GM23338 (cell line): ENCODE measurements at regions not wholly inside any gene's neighbourhood (a gene's known extent, or its start where the extent isn't known, plus 50 kb on each side); places are given as distances from the start of the nearest gene placed in this dataset.

Source experiments
- ATAC-seq: fragments of 200-7000 bp; cut with Tn5 transposase; 3 replicates; pipeline ENCODE4 v1.9.1; 2020
- DNase-seq: peaks from one replicate; pipeline ENCODE4 v3.0.0-alpha.2; 2015; ENCODE audit warnings: low spot score
- H2AFZ ChIP-seq: fragments of 200-600 bp; sonication (generic); 2 replicates; pipeline ENCODE4 v1.8.0; 2016; ENCODE audit warnings: antibody characterized with exemption, mild to moderate bottlenecking, moderate library complexity
- H3F3A ChIP-seq: fragments of 200-600 bp; sonication (generic); replicated peaks from 2 replicates; pipeline ENCODE4 v1.8.0; 2017; ENCODE audit warnings: antibody characterized with exemption, mixed run types, low read depth
- H3K27ac ChIP-seq: fragments of 200-600 bp; sonication (generic); 2 replicates; pipeline ENCODE4 v1.6.1; 2016; ENCODE audit warnings: low read depth
- H3K27me3 ChIP-seq: fragments of 200-600 bp; sonication (generic); 2 replicates; pipeline ENCODE4 v1.8.0; 2016; ENCODE audit warnings: mild to moderate bottlenecking, mixed run types, moderate library complexity; ENCODE audit not compliant: insufficient read depth
- H3K36me3 ChIP-seq: fragments of 200-600 bp; sonication (generic); 2 replicates; pipeline ENCODE4 v1.8.0; 2016; ENCODE audit warnings: mild to moderate bottlenecking; ENCODE audit not compliant: insufficient read depth
- H3K4me1 ChIP-seq: fragments of 200-600 bp; sonication (generic); 2 replicates; pipeline ENCODE4 v1.8.0; 2016; ENCODE audit warnings: mild to moderate bottlenecking, moderate library complexity; ENCODE audit not compliant: insufficient read depth
- H3K4me2 ChIP-seq: fragments of 200-600 bp; sonication (generic); 2 replicates; pipeline ENCODE4 v1.7.1; 2017; ENCODE audit warnings: mixed run types
- H3K4me3 ChIP-seq: fragments of 200-600 bp; sonication (generic); 2 replicates; pipeline ENCODE4 v1.6.1; 2016; ENCODE audit warnings: mixed run types
- H3K79me2 ChIP-seq: fragments of 200-600 bp; sonication (generic); replicated peaks from 2 replicates; pipeline ENCODE4 v1.8.0; 2017; ENCODE audit warnings: mild to moderate bottlenecking; ENCODE audit not compliant: insufficient read depth
- H3K9me2 ChIP-seq: fragments of 200-600 bp; sonication (generic); 2 replicates; pipeline ENCODE4 v1.8.0; 2017; ENCODE audit not compliant: insufficient read depth
- H4K20me1 ChIP-seq: fragments of 200-600 bp; sonication (generic); replicated peaks from 2 replicates; pipeline ENCODE4 v1.8.0; 2017; ENCODE audit warnings: mild to moderate bottlenecking; ENCODE audit not compliant: insufficient read depth
- H3K27ac Mint-ChIP-seq: 2 replicates; pipeline ENCODE4 v1.8.0; 2020; ENCODE audit warnings: inconsistent platforms, mild to moderate bottlenecking, moderate library complexity, mixed read lengths
- H3K27me3 Mint-ChIP-seq: 3 replicates; pipeline ENCODE4 v1.8.0; 2022; ENCODE audit warnings: low read depth, mild to moderate bottlenecking, moderate library complexity, mixed read lengths, inconsistent platforms; ENCODE audit not compliant: insufficient read depth, poor library complexity
- H3K36me3 Mint-ChIP-seq: 3 replicates; pipeline ENCODE4 v1.8.0; 2021; ENCODE audit warnings: low read depth, mild to moderate bottlenecking, inconsistent platforms, moderate library complexity, mixed read lengths
- H3K4me1 Mint-ChIP-seq: 3 replicates; pipeline ENCODE4 v1.8.0; 2020; ENCODE audit warnings: mild to moderate bottlenecking, inconsistent platforms, mixed read lengths
- H3K4me3 Mint-ChIP-seq: 3 replicates; pipeline ENCODE4 v1.8.0; 2021; ENCODE audit warnings: moderate library complexity, mild to moderate bottlenecking, inconsistent platforms, mixed read lengths
- H3K9me3 Mint-ChIP-seq: 3 replicates; pipeline ENCODE4 v1.8.0; 2020; ENCODE audit warnings: moderate library complexity, mild to moderate bottlenecking, inconsistent platforms, mixed read lengths
- CTCF ChIP-seq, 2 experiments: fragments of 200-600 bp in 1 of 2; sonication (generic) in 1 of 2; conservative IDR thresholded peaks; 2 replicates each; pipeline versions ENCODE4 v1.5.1 to v1.6.1; 2016 to 2017; ENCODE audit warnings: antibody characterized with exemption in 2 of 2, low read depth in 2 of 2, mild to moderate bottlenecking in 2 of 2, moderate library complexity in 1 of 2
- EZH2 ChIP-seq: fragments of 200-600 bp; sonication (generic); IDR thresholded peaks from one replicate; pipeline ENCODE4 v1.8.0; 2017; ENCODE audit warnings: antibody characterized with exemption, mild to moderate bottlenecking, low read depth; ENCODE audit not compliant: unreplicated experiment
- JUNB ChIP-seq: IDR thresholded peaks from one replicate; pipeline ENCODE4 v1.6.1; 2016; ENCODE audit warnings: antibody characterized with exemption; ENCODE audit not compliant: unreplicated experiment
- STAT1 ChIP-seq: IDR thresholded peaks from one replicate; pipeline ENCODE4 v1.6.1; 2016; ENCODE audit warnings: antibody characterized with exemption; ENCODE audit not compliant: unreplicated experiment
- ZNF114 ChIP-seq: fragments of 250-450 bp; sonication (Bioruptor Pico); IDR thresholded peaks from 2 replicates; pipeline ENCODE4 v1.5.0; 2020; ENCODE audit warnings: mild to moderate bottlenecking, moderate library complexity
- ZNF331 ChIP-seq: fragments of 250-450 bp; sonication (Bioruptor Pico); IDR thresholded peaks from 2 replicates; pipeline ENCODE4 v1.5.0; 2020; ENCODE audit warnings: low read depth, mild to moderate bottlenecking, moderate library complexity
- ZNF462 ChIP-seq: fragments of 250-450 bp; sonication (Bioruptor Pico); IDR thresholded peaks from 2 replicates; pipeline ENCODE4 v1.5.0; 2020; ENCODE audit warnings: mild to moderate bottlenecking, moderate library complexity

- peaks cover 26% of the 10 kb centered on the region for H3K4me1 Mint-ChIP-seq
- no peak overlapping the region for H3K4me3 Mint-ChIP-seq
- Histone ChIP-seq H3K36me3 (no peaks in the 10 kb centered on the region), H3K27me3 (no peaks in the 10 kb centered on the region), H3K4me2 (no peak overlapping the region), H3K79me2 (no peaks in the 10 kb centered on the region), H3K4me3 (no peak overlapping the region), H4K20me1 (no peaks in the 10 kb centered on the region), H3F3A (no peaks in the 10 kb centered on the region), H3K4me1 (peaks cover 9% of the 10 kb centered on the region), H3K27ac (no peak overlapping the region), H3K9me2 (no peaks in the 10 kb centered on the region), H2AFZ (no peak overlapping the region)
- H3K9me3 Mint-ChIP-seq = no peaks in the 10 kb centered on the region
- H3K27ac Mint-ChIP-seq = no peak overlapping the region
- no peaks in the 10 kb centered on the region for H3K36me3 Mint-ChIP-seq
- TF ChIP-seq ZNF462 (CRISPR knock-in tag) (no peak), ZNF331 (CRISPR knock-in tag) (no peak), CTCF (conservative IDR thresholded peaks at IDR 0.05; ENCODE audit: low read depth in 2 of 2) (no peak), STAT1 (no peak), JUNB (no peak), EZH2 (no peak), ZNF114 (CRISPR knock-in tag) (no peak)
- ATAC-seq (no peak), DNase-seq (no peak)
- peaks cover 3% of the 10 kb centered on the region for H3K27me3 Mint-ChIP-seq
Observed at GRCh38 chr4:54553001-54553400, 104.8 kb upstream of the KIT start.
